22Rv1 (cell line): ENCODE measurements at regions not wholly inside any gene's neighbourhood (a gene's known extent, or its start where the extent isn't known, plus 50 kb on each side); places are given as distances from the start of the nearest gene placed in this dataset.

Experiments
- H3K27ac ChIP-seq: fragments of 450-650 bp; 2 replicates; pipeline ENCODE4 v1.5.1; 2017
- CTCF ChIP-seq: fragments of 450-650 bp; IDR thresholded peaks from 2 replicates; pipeline ENCODE4 v1.5.1; 2017; ENCODE audit warnings: mild to moderate bottlenecking
- ZFX ChIP-seq: fragments of 450-650 bp; IDR thresholded peaks from 2 replicates; pipeline ENCODE4 v1.6.1; 2017; ENCODE audit warnings: antibody characterized with exemption, borderline replicate concordance

DNA sequence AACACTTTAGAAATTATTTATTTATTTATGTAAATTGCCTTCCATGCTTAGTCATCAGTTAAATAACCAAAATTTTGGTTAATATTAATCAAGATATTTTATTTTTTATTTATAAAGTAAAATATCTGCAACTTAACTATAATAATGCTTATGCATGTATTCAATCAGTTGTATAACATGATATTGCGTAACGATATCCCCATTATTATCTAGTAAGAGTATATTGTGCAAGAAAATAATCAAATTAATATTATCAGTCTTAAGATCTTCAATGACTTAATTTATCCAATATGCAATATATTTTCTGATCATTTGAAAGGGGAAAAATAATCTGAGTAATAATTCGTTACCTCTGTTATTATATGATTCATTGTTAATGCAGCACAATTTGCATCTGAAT, 596.7 kb downstream of the GABRG1 start:
- TF ChIP-seq ZFX (no peak), CTCF (no peak)

GRCh38 chr4:45518832-45519231, 605.0 kb downstream of the GABRG1 start:
- no peak overlapping the region for H3K27ac ChIP-seq
- TF ChIP-seq CTCF (no peak), ZFX (no peak)

More for the DNA sequence above, 596.7 kb downstream of the GABRG1 start:
- H3K27ac ChIP-seq, result no peak overlapping the region

DNA sequence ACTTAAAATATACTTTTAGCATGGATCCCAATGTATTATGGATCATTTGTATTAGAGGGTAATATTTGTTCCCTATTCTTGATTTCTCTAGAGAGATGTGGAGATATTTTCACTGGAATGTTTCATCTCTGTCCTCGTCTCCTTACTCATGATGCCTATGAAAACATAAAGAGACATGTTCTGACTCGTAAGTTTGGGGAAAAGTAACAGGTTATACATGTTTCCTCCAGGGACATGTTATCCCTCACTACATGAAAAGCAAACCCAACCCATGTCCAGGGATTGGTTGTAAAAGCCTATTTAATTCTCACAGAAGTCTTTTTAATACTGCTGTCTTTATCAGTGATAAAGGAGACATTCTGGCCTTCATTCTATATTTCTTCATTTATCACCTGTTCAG, 621.4 kb downstream of the GABRG1 start:
- no peak overlapping the region for H3K27ac ChIP-seq
- TF ChIP-seq ZFX (no peak), CTCF (no peak)

DNA sequence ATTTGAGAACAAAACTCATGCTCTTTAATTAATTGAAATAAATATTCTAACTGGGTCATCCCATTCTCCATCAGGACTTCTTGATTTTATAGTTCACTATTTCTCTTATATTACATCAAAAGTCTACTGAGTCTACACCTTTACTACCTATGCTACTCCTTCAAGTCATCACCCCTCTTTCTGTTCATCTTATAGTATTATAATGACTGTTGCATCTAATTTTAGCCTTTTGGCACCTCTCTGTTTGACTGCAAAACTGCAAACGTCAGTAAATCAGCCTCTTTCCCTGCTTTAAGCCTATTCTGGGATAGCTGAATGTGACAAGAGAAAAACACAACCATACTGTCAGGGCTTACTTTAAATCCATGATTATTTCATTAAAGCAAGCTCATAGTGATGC, 639.1 kb downstream of the GABRG1 start:
- no peak for TF ChIP-seq CTCF
- no peak for TF ChIP-seq ZFX
- no peak overlapping the region for H3K27ac ChIP-seq

- H3K27ac ChIP-seq, result no peak overlapping the region
- TF ChIP-seq ZFX (no peak), CTCF (no peak)
These were observed 641.5 kb downstream of the GABRG1 start for GRCh38 chr4:45482346-45482745.

- TF ChIP-seq ZFX (no peak), CTCF (no peak)
- no peak overlapping the region for H3K27ac ChIP-seq
These were observed 646.5 kb downstream of the GABRG1 start for GRCh38 chr4:45477311-45477733.

- TF ChIP-seq ZFX (no peak), CTCF (no peak)
- H3K27ac ChIP-seq, result no peak overlapping the region
These were observed 648.3 kb downstream of the GABRG1 start for GRCh38 chr4:45475548-45475947.
